Suppressor macrophage treated with lipopolysaccharide for 1 hour (primary cell): ENCODE measurements at regions not wholly inside any gene's neighbourhood (a gene's known extent, or its start where the extent isn't known, plus 50 kb on each side); places are given as distances from the start of the nearest gene placed in this dataset.
"Not testable (repeated sequence)": the region's sequence is repeated elsewhere in the genome, so short reads cannot be mapped to it uniquely, and the experiment has no call there.

Source experiments
- DNase-seq, 3 donors: peaks; one replicate each; pipeline ENCODE4 v3.0.0-alpha.2; 2020 to 2022

GRCh38 chr9:42656789-42657188 lies 473.3 kb downstream of the SPATA31A6 start:
- DNase-seq: not testable (repeated sequence)

- DNase-seq: not testable (repeated sequence)
Measured at GRCh38 chr9:42657496-42657895, 474.0 kb downstream of the SPATA31A6 start.

- not testable (repeated sequence) for DNase-seq
Measured at GRCh38 chr9:42697146-42697545, 513.7 kb downstream of the SPATA31A6 start.

GRCh38 chr9:42702890-42703289 lies 519.4 kb downstream of the SPATA31A6 start:
- not testable (repeated sequence) for DNase-seq

DNA sequence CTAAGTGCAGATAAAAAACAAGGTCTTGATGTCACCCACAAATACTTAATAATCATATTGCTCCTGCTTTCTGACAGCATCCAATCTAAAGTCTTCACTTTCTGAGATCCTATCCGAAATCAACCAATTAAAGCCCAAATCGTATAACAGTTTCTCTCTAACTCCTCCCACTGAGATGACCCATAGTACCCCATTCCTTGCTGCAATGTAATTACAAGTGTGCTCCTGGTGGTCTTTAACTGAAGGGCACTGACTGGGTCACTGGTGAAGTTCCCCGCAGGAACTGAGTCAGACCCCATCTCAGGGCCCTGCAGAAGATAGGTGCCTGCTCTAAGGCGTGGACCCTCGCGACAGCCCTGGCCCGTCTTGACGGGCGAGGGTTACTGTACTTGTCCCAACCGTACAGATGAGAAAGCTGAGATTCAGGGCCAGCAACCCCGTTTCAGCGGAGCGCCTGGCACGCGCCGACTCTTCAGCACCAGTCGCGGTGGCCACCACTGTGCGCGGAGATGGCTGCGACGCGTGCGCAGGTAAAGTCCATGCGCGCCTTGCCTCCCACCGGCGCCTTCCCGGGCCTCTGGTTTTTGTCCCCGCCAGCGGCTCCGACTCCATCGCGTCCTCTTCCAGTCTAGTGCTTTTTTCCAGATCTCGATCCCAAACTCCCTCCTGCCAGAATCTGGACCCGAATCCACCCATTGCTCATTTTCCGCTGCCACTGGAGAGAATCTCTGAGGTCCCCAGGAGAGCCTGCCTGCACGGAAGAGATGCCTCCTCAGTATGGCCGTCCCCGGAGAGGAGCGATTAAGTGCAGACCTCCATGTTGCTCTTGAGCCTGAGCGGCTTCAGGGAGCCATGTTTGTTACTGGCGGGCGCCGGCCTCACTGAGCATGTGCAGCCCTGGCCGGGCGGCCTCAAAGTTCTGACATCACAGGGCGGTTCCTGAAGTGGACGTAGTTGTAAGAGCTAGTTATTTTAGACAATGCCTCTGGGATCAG lies 541.7 kb downstream of the SPATA31A6 start:
- not testable (repeated sequence) for DNase-seq

- peak; percentile 71 to 86 (median 85) for DNase-seq
Measured at GRCh38 chr9:42743030-42743814, 559.8 kb downstream of the SPATA31A6 start.

DNA sequence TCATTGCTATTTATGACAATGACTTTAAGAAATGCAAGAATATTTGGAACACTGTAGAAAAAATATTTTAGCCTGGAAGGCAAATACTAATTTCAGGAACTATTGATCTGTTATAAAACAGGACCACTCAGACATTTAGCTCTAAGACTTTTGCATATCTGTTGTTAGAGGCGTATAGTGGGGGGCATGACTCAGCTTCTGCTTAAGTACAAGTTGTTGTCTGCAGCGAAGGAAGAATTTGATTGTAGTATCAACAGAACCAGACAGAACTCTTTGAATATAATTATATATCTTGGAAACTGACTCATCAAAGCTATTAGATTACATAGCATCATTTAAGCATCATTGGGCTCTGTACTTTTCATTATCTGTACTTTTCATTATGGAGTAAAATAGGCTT lies 573.8 kb downstream of the SPATA31A6 start:
- not testable (repeated sequence) for DNase-seq

GRCh38 chr9:42759320-42759719 lies 575.9 kb downstream of the SPATA31A6 start:
- not testable (repeated sequence) for DNase-seq

DNA sequence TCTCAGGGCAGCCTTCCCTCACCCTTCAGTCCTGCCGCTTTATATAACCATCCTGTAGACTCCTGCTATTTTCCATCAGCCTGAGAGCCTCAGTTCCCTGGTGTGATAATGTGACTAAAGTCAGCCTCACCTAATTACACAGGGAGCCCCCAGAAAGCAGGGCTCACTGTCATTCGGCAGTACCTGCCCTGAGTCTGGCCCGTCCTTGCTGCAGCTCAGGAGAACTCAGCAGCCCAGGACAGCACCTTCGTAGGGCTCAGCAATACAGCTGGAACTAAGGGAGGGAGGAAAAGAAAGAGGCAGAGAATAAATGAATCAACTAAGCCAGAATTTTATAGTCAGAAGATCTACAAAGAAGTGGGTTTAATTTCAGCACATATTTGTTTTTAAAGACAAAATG lies 598.7 kb downstream of the SPATA31A6 start:
- DNase-seq: not testable (repeated sequence)

DNA sequence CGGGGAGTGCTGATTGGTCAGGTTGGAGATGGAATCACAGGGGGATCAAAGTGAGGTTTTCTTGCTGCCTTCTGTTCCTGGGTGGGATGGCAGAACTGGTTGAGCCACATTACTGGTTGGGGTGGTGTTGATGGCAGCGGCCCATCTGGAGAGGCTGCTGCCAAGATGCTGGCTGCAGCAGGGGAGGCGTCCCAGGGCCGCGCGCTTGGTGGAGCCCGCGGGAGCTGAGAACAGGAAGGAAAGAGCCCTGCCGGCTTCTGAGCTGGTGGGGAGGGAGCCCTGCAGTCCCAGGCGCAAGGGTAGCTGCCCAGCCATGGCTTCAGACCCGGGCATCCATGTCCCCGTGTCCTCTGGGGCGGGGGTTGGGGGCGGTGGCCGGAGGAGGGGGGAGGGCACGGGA lies 609.3 kb downstream of the SPATA31A6 start:
- not testable (repeated sequence) for DNase-seq

DNA sequence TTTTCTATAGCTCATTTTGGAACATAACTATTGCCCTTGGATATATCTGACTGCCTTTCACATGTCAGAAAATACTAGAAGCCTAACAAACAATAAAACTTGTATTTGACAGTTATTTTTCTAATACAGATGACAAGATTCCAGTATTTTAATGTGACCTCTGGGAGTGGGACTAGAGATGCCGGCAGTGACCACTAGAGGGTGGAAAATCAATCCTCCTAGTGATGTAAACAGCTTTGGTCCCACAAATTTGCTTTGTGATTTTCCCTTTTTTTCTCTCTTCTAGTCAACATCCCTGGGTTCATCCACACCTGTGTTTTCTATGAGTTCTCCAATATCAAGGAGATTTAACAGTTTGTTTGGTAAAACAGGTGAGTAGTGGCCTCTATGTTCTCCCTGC lies 615.1 kb downstream of the SPATA31A6 start:
- DNase-seq: not testable (repeated sequence)

GRCh38 chr9:42802716-42803115 lies 619.3 kb downstream of the SPATA31A6 start:
- not testable (repeated sequence) for DNase-seq

GRCh38 chr9:42806674-42807073 lies 623.2 kb downstream of the SPATA31A6 start:
- DNase-seq: not testable (repeated sequence)

DNA sequence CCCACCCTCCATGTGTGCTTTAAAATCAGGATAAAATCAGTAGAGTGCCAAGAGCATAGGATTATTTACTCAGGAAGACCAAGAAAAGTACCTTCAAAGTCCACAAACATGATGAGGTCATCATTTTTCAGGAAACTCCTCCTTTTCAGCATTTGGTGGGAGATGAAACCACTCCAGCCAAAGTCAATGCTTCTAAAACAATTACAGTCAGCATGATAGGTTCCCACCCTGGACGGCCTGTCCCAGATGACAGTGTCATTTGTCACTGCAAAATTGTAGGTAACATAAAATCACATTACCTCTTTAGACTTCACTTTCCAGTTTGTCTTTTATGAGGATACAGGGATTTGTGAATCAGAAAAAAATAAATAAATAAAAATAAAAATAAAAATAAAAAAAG lies 638.0 kb downstream of the SPATA31A6 start:
- not testable (repeated sequence) for DNase-seq

- not testable (repeated sequence) for DNase-seq
Measured at GRCh38 chr9:42848156-42848555, 664.7 kb downstream of the SPATA31A6 start.

GRCh38 chr9:42850896-42851693 lies 667.6 kb downstream of the SPATA31A6 start:
- not testable (repeated sequence) for DNase-seq

DNA sequence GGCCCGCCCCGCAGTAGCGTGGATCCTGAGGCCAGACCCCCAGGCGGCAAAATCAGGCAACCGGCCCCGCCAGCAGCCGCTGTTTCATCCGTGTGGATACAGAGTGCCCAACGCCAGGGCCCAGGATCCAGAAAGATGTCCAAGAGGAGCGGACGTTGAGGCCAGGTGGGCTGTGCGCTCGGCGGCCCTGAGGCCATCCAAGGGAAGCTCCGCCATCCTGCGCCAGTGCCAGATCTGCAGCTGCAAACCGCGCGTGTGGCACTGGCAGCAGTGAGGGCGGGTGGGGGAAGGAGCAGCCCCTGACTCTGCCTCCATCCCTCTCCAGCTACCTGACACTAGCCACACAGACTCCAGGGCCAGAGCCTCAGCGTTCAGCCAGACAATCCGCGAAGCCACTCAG lies 668.2 kb downstream of the SPATA31A6 start:
- DNase-seq: not testable (repeated sequence)

GRCh38 chr9:42852133-42852930 lies 668.9 kb downstream of the SPATA31A6 start:
- DNase-seq: peak in 2 of 3 donors; percentile 7 to 51

- not testable (repeated sequence) for DNase-seq
Measured at GRCh38 chr9:42860133-42860532, 676.7 kb downstream of the SPATA31A6 start.

DNA sequence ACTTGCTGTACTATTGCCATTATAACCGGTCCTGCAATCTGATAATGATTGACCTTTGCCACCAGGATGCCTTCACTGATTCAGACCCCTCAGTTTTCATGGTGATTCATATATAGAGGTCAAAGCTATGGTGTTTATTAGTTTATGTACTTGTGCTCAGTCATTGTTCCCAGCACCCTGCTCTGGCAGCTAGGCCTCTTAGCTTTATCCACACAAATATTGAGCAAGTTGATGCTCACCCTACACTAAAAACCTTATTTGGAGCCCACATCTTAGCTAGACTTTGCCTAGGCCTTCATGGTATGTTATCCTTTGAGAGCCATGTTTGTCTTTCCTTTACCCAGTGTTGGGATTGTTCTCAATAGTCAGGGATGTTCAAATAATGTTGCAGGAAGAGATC lies 679.0 kb downstream of the SPATA31A6 start:
- not testable (repeated sequence) for DNase-seq
